K562 (cell line): ENCODE measurements at regions not wholly inside any gene's neighbourhood (a gene's known extent, or its start where the extent isn't known, plus 50 kb on each side); places are given as distances from the start of the nearest gene placed in this dataset.

ENCODE experiments used
- ATF3 ChIP-seq, 2 experiments: fragments of 450-650 bp in 1 of 2; sonication (generic) in 1 of 2; formaldehyde crosslinking in 1 of 2; IDR thresholded peaks in 1 of 2; conservative IDR thresholded peaks in 1 of 2; 2 replicates each; pipeline versions ENCODE4 v1.6.1 to v1.8.1; 2016 to 2023; ENCODE audit warnings: mild to moderate bottlenecking in 2 of 2, moderate library complexity in 2 of 2, inconsistent platforms in 1 of 2, missing genetic modification reagents in 1 of 2
- CEBPG ChIP-seq, 3 experiments: fragments of 200-800 bp in 1 of 3; sonication (Bioruptor generic) in 1 of 3; sonication (generic) in 1 of 3; formaldehyde crosslinking in 1 of 3; IDR thresholded peaks in 2 of 3; conservative IDR thresholded peaks in 1 of 3; 2 replicates each; pipeline versions ENCODE4 v1.6.1 to v1.8.0; 2016 to 2022; ENCODE audit warnings: missing compliant biosample characterization in 2 of 3, missing genetic modification characterization in 2 of 3, mild to moderate bottlenecking in 1 of 3, missing genetic modification reagents in 1 of 3
- DEAF1 ChIP-seq: fragments of 450-650 bp; formaldehyde crosslinking; IDR thresholded peaks from 2 replicates; pipeline ENCODE4 v1.4.0; 2020; ENCODE audit warnings: mild to moderate bottlenecking, moderate library complexity
- ELF2 ChIP-seq: fragments of 250-450 bp; sonication (Bioruptor Pico); IDR thresholded peaks from 2 replicates; pipeline ENCODE4 v1.5.0; 2021; ENCODE audit warnings: mild to moderate bottlenecking
- FOXO4 ChIP-seq: fragments of 450-650 bp; formaldehyde crosslinking; IDR thresholded peaks from 2 replicates; pipeline ENCODE4 v1.4.0; 2020; ENCODE audit warnings: mild to moderate bottlenecking, moderate library complexity
- JUND ChIP-seq, 2 experiments: IDR thresholded peaks; 2 replicates in 1 of 2; 3 replicates in 1 of 2; pipeline ENCODE4 v1.6.1; 2011; ENCODE audit warnings: borderline replicate concordance in 2 of 2, low read depth in 2 of 2, low read length in 2 of 2, improper control_type of control experiment in 1 of 2, missing biosample characterization in 1 of 2, missing genetic modification characterization in 1 of 2, missing genetic modification reagents in 1 of 2
- KDM1A ChIP-seq, 2 experiments: fragments of 450-650 bp; IDR thresholded peaks; 2 replicates each; pipeline ENCODE4 v1.6.1; 2016; ENCODE audit warnings: mild to moderate bottlenecking in 2 of 2
- MAFK ChIP-seq: IDR thresholded peaks from 2 replicates; pipeline ENCODE4 v1.6.1; 2011; ENCODE audit warnings: low read length, improper control_type of control experiment
- MEIS2 ChIP-seq: fragments of 450-650 bp; IDR thresholded peaks from 2 replicates; pipeline ENCODE4 v1.6.1; 2014; ENCODE audit warnings: mild to moderate bottlenecking; ENCODE audit not compliant: partially characterized antibody
- MYBL2 ChIP-seq, 2 experiments: fragments of 450-650 bp in 1 of 2; sonication (generic) in 1 of 2; formaldehyde crosslinking in 1 of 2; IDR thresholded peaks; 2 replicates each; pipeline versions ENCODE4 v1.6.1 to v1.8.1; 2017 to 2022; ENCODE audit warnings: borderline replicate concordance in 1 of 2, inconsistent platforms in 1 of 2, low read depth in 1 of 2, mild to moderate bottlenecking in 1 of 2, missing genetic modification reagents in 1 of 2, moderate library complexity in 1 of 2
- NFE2 ChIP-seq: IDR thresholded peaks from 2 replicates; pipeline ENCODE4 v1.6.1; 2014; ENCODE audit warnings: antibody characterized with exemption, low read depth
- NR2F6 ChIP-seq: fragments of 450-650 bp; formaldehyde crosslinking; IDR thresholded peaks from 2 replicates; pipeline ENCODE4 v1.4.0; 2020; ENCODE audit warnings: mild to moderate bottlenecking
- NR3C1 ChIP-seq: sonication (generic); formaldehyde crosslinking; IDR thresholded peaks from 2 replicates; pipeline ENCODE4 v1.8.1; 2022; ENCODE audit warnings: missing genetic modification reagents
- RAD21 ChIP-seq, 2 experiments: fragments of 250-450 bp in 1 of 2; fragments of 450-650 bp in 1 of 2; sonication (Bioruptor Pico) in 1 of 2; formaldehyde crosslinking in 1 of 2; IDR thresholded peaks in 1 of 2; conservative IDR thresholded peaks in 1 of 2; 2 replicates each; pipeline versions ENCODE4 v1.4.0 to v1.8.0; 2020 to 2022; ENCODE audit warnings: mild to moderate bottlenecking in 2 of 2, moderate library complexity in 1 of 2
- SMC3 ChIP-seq: conservative IDR thresholded peaks from 2 replicates; pipeline ENCODE4 v1.6.1; 2011; ENCODE audit warnings: low read depth, low read length, improper control_type of control experiment; ENCODE audit not compliant: insufficient read depth
- ZNF212 ChIP-seq: fragments of 450-650 bp; formaldehyde crosslinking; IDR thresholded peaks from 2 replicates; pipeline ENCODE4 v1.4.0; 2020; ENCODE audit warnings: mild to moderate bottlenecking
- ZSCAN29 ChIP-seq: fragments of 450-650 bp; IDR thresholded peaks from 2 replicates; pipeline ENCODE4 v1.6.1; 2017

GRCh38 chr10:61284222-61284890, 168.8 kb downstream of the TMEM26 start (continued):
- TF ChIP-seq ATF3 (IDR thresholded peaks at IDR 0.05) (peak; percentile 46; the same call in 1 of the 2 replicates), ATF3 (CRISPR knock-in tag; conservative IDR thresholded peaks at IDR 0.05) (no peak), DEAF1 (CRISPR knock-in tag) (peak; percentile 51; the same call in 1 of the 2 replicates), MYBL2 (IDR thresholded peaks at IDR 0.05; ENCODE audit: low read depth) (no peak), MYBL2 (CRISPR knock-in tag; IDR thresholded peaks at IDR 0.05; ENCODE audit: borderline replicate concordance) (no peak), NR3C1 (no peak), NR2F6 (CRISPR knock-in tag) (no peak), MEIS2 (peak; percentile 89), ZSCAN29 (no peak), FOXO4 (CRISPR knock-in tag) (no peak), NFE2 (no peak), CEBPG (CRISPR knock-in tag; IDR thresholded peaks at IDR 0.05) (no peak), CEBPG (tag; conservative IDR thresholded peaks at IDR 0.05 in 1 of 2, IDR thresholded peaks at IDR 0.05 in 1 of 2) (peak; percentile 32 to 36; a peak in 2 of 4 replicates), SMC3 (peak; percentile 59), ZNF212 (CRISPR knock-in tag) (no peak), JUND (IDR thresholded peaks at IDR 0.05; ENCODE audit: borderline replicate concordance, low read depth, low read length) (0 out of 2 replicates have a peak, but pooled peaks have one; percentile 49), JUND (tag; IDR thresholded peaks at IDR 0.05; ENCODE audit: borderline replicate concordance, low read depth, low read length) (peak; percentile 39; the same call in 2 of the 3 replicates), MAFK (no peak), RAD21 (CRISPR knock-in tag; conservative IDR thresholded peaks at IDR 0.05 in 1 of 2, IDR thresholded peaks at IDR 0.05 in 1 of 2) (peak; percentile 85 to 88), ELF2 (CRISPR knock-in tag) (no peak), KDM1A (IDR thresholded peaks at IDR 0.05) (peak in 1 of 2 experiments; percentile 46; a peak in 1 of 4 replicates)
